ENCODE measurements at regions not wholly inside any gene's neighbourhood (a gene's known extent, or its start where the extent isn't known, plus 50 kb on each side); places are given as distances from the start of the nearest gene placed in this dataset.

GRCh38 chr20:7195704-7196103 lies 428.2 kb downstream of the BMP2 start (continued):
- TF ChIP-seq REST (IDR thresholded peaks at IDR 0.05) (no peak), RXRA (IDR thresholded peaks at IDR 0.05) (no peak), SP1 (IDR thresholded peaks at IDR 0.05) (no peak), HNF4G (IDR thresholded peaks at IDR 0.05) (no peak)

DNA sequence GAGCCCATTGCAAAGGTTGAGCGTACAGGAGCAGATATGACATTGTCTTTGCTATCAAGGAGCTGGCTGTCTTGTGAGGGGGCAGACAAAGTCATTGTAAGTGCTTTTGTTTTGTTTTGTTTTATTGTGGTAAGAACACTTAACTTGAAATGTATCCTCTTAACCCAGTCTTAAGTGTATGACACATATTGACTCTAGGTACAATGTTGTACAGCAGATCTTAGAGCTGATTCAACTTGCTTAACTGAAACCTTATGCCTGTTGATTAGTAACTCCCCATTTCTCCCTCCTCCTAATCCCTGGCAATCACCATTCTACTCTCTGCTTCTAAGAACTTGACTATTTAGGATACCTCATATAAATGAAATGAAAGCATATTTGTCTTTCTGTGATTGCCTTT lies 429.0 kb downstream of the BMP2 start:
- Histone ChIP-seq H3K9me3 (ENCODE audit: control insufficient read depth in 4 of 4, low read length in 3 of 4) (no peaks in the 10 kb centered on the region), H3K4me3 (ENCODE audit: low read depth in 1 of 3, low read length in 3 of 3) (no peak overlapping the region), H3K36me3 (ENCODE audit: control insufficient read depth in 4 of 4, insufficient read depth in 3 of 4, low read depth in 1 of 4, low read length in 3 of 4) (no peaks in the 10 kb centered on the region), H3K9ac (ENCODE audit: low read depth in 1 of 2, low read length in 2 of 2) (no peak overlapping the region), H3K27ac (ENCODE audit: low read depth in 1 of 2, low read length in 2 of 2) (no peak overlapping the region), H3K4me1 (ENCODE audit: control insufficient read depth in 4 of 4, insufficient read depth in 4 of 4, low read length in 3 of 4) (peaks cover 0 to 7% (median 3%) of the 10 kb centered on the region in 4 donors), H3K27me3 (ENCODE audit: control insufficient read depth in 4 of 4, insufficient read depth in 4 of 4, low read length in 3 of 4) (no peaks in the 10 kb centered on the region)
- WGBS, result 99% methylated on average over 1 of the region's 1 CpG
- DNase-seq (ENCODE audit: low spot score), result no peak
- no peak for TF ChIP-seq CTCF (IDR thresholded peaks at IDR 0.05; ENCODE audit: low read depth, low read length, missing input control)
- TF ChIP-seq HNF4A (conservative IDR thresholded peaks at IDR 0.05), result no peak
- TF ChIP-seq REST (IDR thresholded peaks at IDR 0.05), result no peak
- TF ChIP-seq, protein P1, sequence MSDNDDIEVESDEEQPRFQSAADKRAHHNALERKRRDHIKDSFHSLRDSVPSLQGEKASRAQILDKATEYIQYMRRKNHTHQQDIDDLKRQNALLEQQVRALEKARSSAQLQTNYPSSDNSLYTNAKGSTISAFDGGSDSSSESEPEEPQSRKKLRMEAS (IDR thresholded peaks at IDR 0.05), result no peak
- TF ChIP-seq YY1 (IDR thresholded peaks at IDR 0.05), result no peak
- TF ChIP-seq, protein P2, sequence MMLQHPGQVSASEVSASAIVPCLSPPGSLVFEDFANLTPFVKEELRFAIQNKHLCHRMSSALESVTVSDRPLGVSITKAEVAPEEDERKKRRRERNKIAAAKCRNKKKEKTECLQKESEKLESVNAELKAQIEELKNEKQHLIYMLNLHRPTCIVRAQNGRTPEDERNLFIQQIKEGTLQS (IDR thresholded peaks at IDR 0.05), result no peak
- TF ChIP-seq FOXA1 (IDR thresholded peaks at IDR 0.05), result no peak

GRCh38 chr20:7199861-7200260 lies 432.4 kb downstream of the BMP2 start:
- H3K4me1 ChIP-seq (ENCODE audit: control insufficient read depth in 4 of 4, insufficient read depth in 4 of 4, low read length in 3 of 4), result peaks cover 0 to 7% (median 3%) of the 10 kb centered on the region in 4 donors
- WGBS, result 60% methylated on average over 2 of the region's 2 CpGs
- H3K9ac ChIP-seq (ENCODE audit: low read depth in 1 of 2, low read length in 2 of 2), result no peak overlapping the region
- no peak overlapping the region for H3K27ac ChIP-seq (ENCODE audit: low read depth in 1 of 2, low read length in 2 of 2)
- no peaks in the 10 kb centered on the region for H3K27me3 ChIP-seq (ENCODE audit: control insufficient read depth in 4 of 4, insufficient read depth in 4 of 4, low read length in 3 of 4)
- H3K4me3 ChIP-seq (ENCODE audit: low read depth in 1 of 3, low read length in 3 of 3), result no peak overlapping the region
- no peak for DNase-seq (ENCODE audit: low spot score)
- H3K36me3 ChIP-seq (ENCODE audit: control insufficient read depth in 4 of 4, insufficient read depth in 3 of 4, low read depth in 1 of 4, low read length in 3 of 4), result no peaks in the 10 kb centered on the region
- H3K9me3 ChIP-seq (ENCODE audit: control insufficient read depth in 4 of 4, low read length in 3 of 4), result no peaks in the 10 kb centered on the region
- TF ChIP-seq, protein P2 (IDR thresholded peaks at IDR 0.05), result no peak
- TF ChIP-seq, protein P3, sequence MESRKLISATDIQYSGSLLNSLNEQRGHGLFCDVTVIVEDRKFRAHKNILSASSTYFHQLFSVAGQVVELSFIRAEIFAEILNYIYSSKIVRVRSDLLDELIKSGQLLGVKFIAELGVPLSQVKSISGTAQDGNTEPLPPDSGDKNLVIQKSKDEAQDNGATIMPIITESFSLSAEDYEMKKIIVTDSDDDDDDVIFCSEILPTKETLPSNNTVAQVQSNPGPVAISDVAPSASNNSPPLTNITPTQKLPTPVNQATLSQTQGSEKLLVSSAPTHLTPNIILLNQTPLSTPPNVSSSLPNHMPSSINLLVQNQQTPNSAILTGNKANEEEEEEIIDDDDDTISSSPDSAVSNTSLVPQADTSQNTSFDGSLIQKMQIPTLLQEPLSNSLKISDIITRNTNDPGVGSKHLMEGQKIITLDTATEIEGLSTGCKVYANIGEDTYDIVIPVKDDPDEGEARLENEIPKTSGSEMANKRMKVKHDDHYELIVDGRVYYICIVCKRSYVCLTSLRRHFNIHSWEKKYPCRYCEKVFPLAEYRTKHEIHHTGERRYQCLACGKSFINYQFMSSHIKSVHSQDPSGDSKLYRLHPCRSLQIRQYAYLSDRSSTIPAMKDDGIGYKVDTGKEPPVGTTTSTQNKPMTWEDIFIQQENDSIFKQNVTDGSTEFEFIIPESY (IDR thresholded peaks at IDR 0.05), result peak; percentile 71
- TF ChIP-seq RAD21 (IDR thresholded peaks at IDR 0.05) (peak; percentile 31 to 39), HNF4A (conservative IDR thresholded peaks at IDR 0.05) (peak; percentile 73 to 76), YY1 (IDR thresholded peaks at IDR 0.05) (peak; percentile 91), CTCF (IDR thresholded peaks at IDR 0.05; ENCODE audit: low read depth, low read length, missing input control) (no peak), TAF1 (conservative IDR thresholded peaks at IDR 0.05) (no peak), FOXA1 (IDR thresholded peaks at IDR 0.05) (peak; percentile 95), JUND (IDR thresholded peaks at IDR 0.05) (peak in 1 of 2 donors; percentile 55), SP1 (IDR thresholded peaks at IDR 0.05) (peak; percentile 58)
- TF ChIP-seq, protein P1 (IDR thresholded peaks at IDR 0.05), result peak; percentile 58

All from liver (tissue), 8 donors.